Nephron (organoid): ENCODE measurements at regions not wholly inside any gene's neighbourhood (a gene's known extent, or its start where the extent isn't known, plus 50 kb on each side); places are given as distances from the start of the nearest gene placed in this dataset.
"Not testable (repeated sequence)": the region's sequence is repeated elsewhere in the genome, so short reads cannot be mapped to it uniquely, and the experiment has no call there.

ENCODE experiments used
- H3K27ac Mint-ChIP-seq, 3 experiments: 2 replicates each; pipeline ENCODE4 v1.8.0; 2020; ENCODE audit warnings: mixed read lengths in 3 of 3, mild to moderate bottlenecking in 2 of 3, moderate library complexity in 1 of 3
- H3K27me3 Mint-ChIP-seq: 2 replicates; pipeline ENCODE4 v1.8.0; 2021; ENCODE audit warnings: low read depth, mild to moderate bottlenecking, moderate library complexity, mixed read lengths
- H3K36me3 Mint-ChIP-seq: 2 replicates; pipeline ENCODE4 v1.8.0; 2020; ENCODE audit warnings: low read depth, mixed read lengths
- H3K4me1 Mint-ChIP-seq: 2 replicates; pipeline ENCODE4 v1.8.0; 2020; ENCODE audit warnings: mixed read lengths
- H3K4me3 Mint-ChIP-seq, 3 experiments: 2 replicates each; pipeline ENCODE4 v1.8.0; 2020; ENCODE audit warnings: mild to moderate bottlenecking in 3 of 3, mixed read lengths in 3 of 3, moderate library complexity in 2 of 3
- H3K9me3 Mint-ChIP-seq: 2 replicates; pipeline ENCODE4 v1.8.0; 2020; ENCODE audit warnings: mixed read lengths
- TF ChIP-seq, protein P1 (sequence below), 3 experiments: fragments of 200-600 bp; sonication (generic); IDR thresholded peaks; one replicate each; pipeline ENCODE4 v1.5.0; 2021; ENCODE audit warnings: antibody characterized with exemption in 3 of 3; ENCODE audit not compliant: unreplicated experiment in 3 of 3

DNA sequence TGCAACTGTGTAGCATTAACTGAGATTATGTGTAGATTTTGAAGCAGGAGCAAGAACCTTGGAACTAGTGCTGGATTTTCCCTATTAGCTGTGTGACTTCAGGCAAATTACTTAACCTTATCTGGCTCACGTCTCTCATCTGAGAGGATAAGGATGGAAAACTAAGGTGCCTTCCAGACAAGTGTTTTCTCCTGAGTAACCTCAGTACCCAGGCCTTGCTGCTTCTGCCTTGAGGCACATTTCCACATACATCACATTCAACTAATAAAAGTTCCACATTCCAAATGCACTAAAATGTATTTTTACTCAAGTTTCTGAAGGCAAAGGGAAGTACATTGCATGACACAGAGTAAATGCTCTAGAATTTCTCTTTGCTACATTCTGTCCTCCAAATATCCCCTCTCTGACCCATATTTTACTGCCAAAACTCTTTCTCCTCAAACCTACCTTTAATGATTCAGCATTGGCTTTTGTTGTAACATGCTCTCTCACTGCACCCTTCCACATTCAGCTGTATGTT is 195.4 kb upstream of the ADGRL3 start:
- TF ChIP-seq, protein P1, sequence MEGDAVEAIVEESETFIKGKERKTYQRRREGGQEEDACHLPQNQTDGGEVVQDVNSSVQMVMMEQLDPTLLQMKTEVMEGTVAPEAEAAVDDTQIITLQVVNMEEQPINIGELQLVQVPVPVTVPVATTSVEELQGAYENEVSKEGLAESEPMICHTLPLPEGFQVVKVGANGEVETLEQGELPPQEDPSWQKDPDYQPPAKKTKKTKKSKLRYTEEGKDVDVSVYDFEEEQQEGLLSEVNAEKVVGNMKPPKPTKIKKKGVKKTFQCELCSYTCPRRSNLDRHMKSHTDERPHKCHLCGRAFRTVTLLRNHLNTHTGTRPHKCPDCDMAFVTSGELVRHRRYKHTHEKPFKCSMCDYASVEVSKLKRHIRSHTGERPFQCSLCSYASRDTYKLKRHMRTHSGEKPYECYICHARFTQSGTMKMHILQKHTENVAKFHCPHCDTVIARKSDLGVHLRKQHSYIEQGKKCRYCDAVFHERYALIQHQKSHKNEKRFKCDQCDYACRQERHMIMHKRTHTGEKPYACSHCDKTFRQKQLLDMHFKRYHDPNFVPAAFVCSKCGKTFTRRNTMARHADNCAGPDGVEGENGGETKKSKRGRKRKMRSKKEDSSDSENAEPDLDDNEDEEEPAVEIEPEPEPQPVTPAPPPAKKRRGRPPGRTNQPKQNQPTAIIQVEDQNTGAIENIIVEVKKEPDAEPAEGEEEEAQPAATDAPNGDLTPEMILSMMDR (IDR thresholded peaks at IDR 0.05; ENCODE audit: unreplicated experiment in 3 of 3): no peak
- Mint-ChIP-seq H3K4me3 (no peak overlapping the region), H3K9me3 (peaks cover 17% of the 10 kb centered on the region), H3K27me3 (no peaks in the 10 kb centered on the region), H3K36me3 (no peaks in the 10 kb centered on the region), H3K4me1 (no peaks in the 10 kb centered on the region), H3K27ac (no peak overlapping the region)

DNA sequence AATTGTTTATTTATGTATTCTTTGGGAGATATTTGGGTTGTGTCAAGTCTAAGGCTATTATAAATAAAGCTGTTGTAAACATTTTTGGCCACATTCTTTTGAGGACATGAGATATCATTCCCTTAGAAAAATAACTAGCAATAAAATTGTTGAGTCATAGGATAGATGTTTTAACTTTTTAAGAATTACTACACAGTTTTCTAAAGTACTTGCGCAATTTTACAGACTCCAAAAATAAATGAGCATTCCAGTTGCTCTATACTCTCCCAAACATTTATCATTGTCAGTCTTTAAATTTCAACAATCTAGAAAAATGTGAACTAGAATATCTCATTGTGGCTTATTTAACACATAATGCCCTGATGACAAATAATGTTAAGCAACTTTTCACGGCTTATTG is 189.1 kb upstream of the ADGRL3 start:
- TF ChIP-seq, protein P1 (IDR thresholded peaks at IDR 0.05; ENCODE audit: unreplicated experiment in 3 of 3): no peak
- no peaks in the 10 kb centered on the region for H3K36me3 Mint-ChIP-seq
- peaks cover 24% of the 10 kb centered on the region for H3K9me3 Mint-ChIP-seq
- no peak overlapping the region for H3K27ac Mint-ChIP-seq
- H3K4me3 Mint-ChIP-seq: no peak overlapping the region
- H3K27me3 Mint-ChIP-seq: no peaks in the 10 kb centered on the region
- H3K4me1 Mint-ChIP-seq: no peaks in the 10 kb centered on the region

DNA sequence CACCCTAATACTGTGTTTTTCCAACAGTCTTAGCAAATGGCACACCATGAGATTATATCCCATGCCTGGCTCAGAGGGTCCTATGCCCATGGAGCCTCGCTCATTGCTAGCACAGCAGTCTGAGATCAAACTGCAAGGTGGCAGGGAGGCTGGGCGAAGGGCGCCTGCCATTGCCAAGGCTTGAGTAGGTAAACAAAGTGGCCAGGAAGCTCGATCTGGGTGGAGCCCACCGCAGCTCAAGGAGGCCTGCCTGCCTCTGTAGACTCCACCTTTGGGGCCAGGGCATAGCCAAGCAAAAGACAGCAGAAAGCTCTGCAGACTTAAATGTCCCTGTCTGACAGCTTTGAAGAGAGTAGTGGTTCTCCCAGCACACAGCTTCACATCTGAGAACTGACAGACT is 188.2 kb upstream of the ADGRL3 start:
- not testable (repeated sequence) for H3K27me3 Mint-ChIP-seq, H3K4me1 Mint-ChIP-seq, H3K27ac Mint-ChIP-seq, H3K36me3 Mint-ChIP-seq, H3K4me3 Mint-ChIP-seq
- peaks cover 25% of the 10 kb centered on the region for H3K9me3 Mint-ChIP-seq

DNA sequence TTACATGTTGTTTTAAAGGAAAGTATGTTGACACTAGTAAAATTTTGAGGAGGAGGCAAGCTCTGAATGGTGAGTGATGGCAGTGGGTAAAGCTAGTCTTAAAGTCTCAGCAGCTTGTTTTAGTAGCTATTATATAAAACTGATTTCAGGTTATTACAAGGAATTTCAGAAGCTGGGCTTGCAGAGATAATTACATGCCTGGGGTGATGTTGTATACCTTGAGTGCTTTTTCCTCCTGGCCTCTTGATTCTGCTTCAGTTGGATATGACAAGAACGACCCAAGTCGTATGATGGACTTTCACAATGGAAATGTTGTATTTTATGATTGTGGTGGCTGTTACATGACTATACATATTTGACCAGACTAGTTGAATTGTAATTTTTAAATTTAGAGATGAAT is 175.5 kb upstream of the ADGRL3 start:
- Mint-ChIP-seq H3K4me1 (no peaks in the 10 kb centered on the region), H3K27me3 (no peaks in the 10 kb centered on the region), H3K9me3 (peaks cover 6% of the 10 kb centered on the region), H3K36me3 (no peaks in the 10 kb centered on the region), H3K27ac (no peak overlapping the region), H3K4me3 (no peak overlapping the region)
- TF ChIP-seq, protein P1 (IDR thresholded peaks at IDR 0.05; ENCODE audit: unreplicated experiment in 3 of 3): no peak

DNA sequence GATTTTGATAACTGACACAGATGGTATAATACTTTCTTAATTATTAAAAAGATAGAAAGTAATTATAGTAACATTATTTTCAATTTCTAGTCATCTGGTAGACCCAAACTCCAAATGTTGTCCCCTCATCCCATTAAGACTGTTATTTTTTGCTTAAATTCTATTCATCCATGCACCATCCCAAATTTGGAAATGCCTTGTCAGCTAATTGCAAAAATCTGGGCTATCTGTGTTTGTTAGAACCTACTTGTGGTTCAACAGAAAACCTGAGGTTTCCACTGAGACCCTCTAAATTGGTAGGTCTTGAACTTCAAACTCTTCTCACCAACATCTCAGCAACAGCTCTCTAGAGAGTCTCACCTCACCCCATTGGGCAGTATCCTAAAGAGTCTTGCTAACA is 172.2 kb upstream of the ADGRL3 start:
- H3K9me3 Mint-ChIP-seq: no peaks in the 10 kb centered on the region
- no peaks in the 10 kb centered on the region for H3K4me1 Mint-ChIP-seq
- no peaks in the 10 kb centered on the region for H3K27me3 Mint-ChIP-seq
- H3K27ac Mint-ChIP-seq: no peak overlapping the region
- H3K36me3 Mint-ChIP-seq: no peaks in the 10 kb centered on the region
- H3K4me3 Mint-ChIP-seq: no peak overlapping the region
- TF ChIP-seq, protein P1 (IDR thresholded peaks at IDR 0.05; ENCODE audit: unreplicated experiment in 3 of 3): no peak

DNA sequence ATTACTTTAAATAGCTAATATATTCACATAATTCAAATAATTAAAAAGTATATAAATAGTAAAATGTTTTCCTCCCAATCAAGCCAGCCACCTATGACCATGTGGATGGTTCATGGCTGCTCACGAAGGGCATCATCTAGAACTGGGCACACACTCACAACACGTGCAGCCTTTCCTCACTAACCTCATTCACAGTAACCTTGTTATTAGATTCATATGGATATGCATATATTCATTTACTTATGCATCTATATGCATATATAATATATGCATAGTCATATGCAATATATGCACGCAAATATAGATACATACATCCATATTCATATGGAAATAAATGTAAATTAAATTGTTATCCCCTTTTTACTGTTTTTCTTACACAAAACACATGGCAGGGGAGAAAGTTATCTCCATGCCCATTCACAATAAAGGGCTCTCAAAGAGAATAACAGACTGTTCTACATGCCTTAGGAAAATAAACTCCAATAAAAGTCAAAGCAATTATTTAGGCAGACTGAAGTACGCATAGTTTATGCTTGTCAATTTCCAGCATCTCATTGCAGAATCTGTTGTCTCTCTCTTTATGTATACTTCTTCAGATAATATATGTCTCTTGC is 163.9 kb upstream of the ADGRL3 start:
- TF ChIP-seq, protein P1 (IDR thresholded peaks at IDR 0.05; ENCODE audit: unreplicated experiment in 3 of 3): no peak
- H3K27me3 Mint-ChIP-seq: no peaks in the 10 kb centered on the region
- no peak overlapping the region for H3K4me3 Mint-ChIP-seq
- peaks cover 2% of the 10 kb centered on the region for H3K9me3 Mint-ChIP-seq
- no peaks in the 10 kb centered on the region for H3K36me3 Mint-ChIP-seq
- H3K27ac Mint-ChIP-seq: no peak overlapping the region
- no peaks in the 10 kb centered on the region for H3K4me1 Mint-ChIP-seq
